GM21619 (cell line): ENCODE measurements at regions not wholly inside any gene's neighbourhood (a gene's known extent, or its start where the extent isn't known, plus 50 kb on each side); places are given as distances from the start of the nearest gene placed in this dataset.
"Not testable (repeated sequence)": the region's sequence is repeated elsewhere in the genome, so short reads cannot be mapped to it uniquely, and the experiment has no call there.

ENCODE experiments used
- ATAC-seq: cut with Tn5 transposase; IDR thresholded peaks from one replicate; pipeline ENCODE4 v1.9.1; 2021; ENCODE audit not compliant: unreplicated experiment

DNA sequence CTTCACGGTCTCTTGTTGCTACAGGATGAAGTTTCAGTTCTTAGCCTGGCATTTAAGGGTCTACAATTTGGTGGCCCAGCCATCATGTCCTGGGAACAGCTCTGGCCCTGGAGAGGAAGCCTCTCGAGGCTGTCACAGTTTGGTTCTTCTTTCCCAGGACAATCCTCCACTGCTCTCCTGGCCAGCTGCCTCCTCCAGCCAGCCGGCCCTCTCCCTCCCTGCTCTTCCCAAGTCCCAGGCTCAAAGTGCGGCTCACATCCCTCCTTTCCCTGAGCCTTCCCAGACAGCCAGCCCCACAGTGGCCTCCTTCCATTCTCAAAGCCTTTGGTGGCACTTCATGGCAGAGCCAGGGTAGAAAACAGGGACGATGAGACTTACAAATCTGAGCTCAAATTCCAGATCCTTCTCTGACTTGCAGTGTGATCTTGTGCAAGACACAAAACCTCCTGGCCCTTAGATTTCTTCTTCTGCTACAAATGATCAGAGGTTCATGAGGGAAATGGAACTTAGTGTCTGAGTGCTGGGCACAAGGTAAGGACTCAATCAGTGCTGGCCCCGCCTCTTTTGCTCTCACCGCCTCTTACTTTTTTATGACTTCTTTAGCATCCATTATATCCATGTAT, 223.8 kb upstream of the ECI2 start:
- ATAC-seq, result no peak

DNA sequence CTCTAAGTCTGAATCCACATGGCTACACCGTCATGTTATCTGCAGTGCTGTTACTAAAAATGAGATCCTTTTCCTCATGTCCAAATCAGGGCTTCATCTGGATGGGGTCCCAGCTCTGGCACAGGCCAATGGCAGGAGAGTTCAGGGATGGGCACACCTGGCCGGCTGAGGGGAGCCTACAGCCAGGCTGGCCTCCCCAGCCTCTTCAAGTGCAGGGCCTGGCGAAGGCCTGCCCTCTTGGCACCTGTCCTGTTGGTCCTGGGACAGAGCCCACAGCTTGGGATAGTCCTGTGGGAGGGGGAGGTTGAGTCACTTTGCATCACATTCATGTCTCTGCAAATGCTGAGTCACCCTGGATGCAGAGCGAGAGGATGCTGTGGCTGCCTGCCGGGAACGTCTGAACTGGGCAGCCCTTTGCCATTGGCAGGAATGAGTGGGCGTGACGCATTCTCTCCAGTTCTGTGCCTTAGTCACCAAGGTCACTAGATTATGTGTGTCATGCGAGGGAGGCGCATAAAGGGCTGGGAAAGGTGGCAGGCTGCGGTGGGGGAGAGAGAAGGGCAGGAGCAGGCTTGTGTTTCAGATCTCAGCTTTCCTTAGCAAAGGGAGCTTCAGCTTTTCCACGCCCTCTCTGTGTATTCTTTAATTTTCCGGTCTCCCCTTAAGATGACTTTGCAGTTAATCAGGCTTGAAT, 223.2 kb upstream of the ECI2 start:
- no peak for ATAC-seq

DNA sequence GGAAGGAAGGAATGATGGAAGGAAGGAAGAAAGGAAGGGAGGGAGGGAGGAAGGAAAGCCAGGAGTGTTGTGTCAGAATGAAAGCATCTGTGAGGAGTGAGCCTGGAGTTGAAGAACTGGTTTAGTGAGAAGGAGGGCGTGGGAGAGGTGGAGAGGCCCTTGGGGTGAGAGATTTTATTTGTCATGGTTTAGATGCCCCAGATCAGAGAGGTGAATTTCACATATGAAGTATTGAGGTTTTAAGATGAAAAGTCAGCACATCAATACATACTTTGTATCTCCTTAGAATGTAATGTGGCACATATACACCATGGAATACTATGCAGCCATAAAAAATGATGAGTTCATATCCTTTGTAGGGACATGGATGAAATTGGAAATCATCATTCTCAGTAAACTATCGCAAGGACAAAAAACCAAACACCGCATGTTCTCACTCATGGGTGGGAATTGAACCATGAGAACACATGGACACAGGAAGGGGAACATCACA, 222.3 kb upstream of the ECI2 start:
- ATAC-seq, result not testable (repeated sequence)

DNA sequence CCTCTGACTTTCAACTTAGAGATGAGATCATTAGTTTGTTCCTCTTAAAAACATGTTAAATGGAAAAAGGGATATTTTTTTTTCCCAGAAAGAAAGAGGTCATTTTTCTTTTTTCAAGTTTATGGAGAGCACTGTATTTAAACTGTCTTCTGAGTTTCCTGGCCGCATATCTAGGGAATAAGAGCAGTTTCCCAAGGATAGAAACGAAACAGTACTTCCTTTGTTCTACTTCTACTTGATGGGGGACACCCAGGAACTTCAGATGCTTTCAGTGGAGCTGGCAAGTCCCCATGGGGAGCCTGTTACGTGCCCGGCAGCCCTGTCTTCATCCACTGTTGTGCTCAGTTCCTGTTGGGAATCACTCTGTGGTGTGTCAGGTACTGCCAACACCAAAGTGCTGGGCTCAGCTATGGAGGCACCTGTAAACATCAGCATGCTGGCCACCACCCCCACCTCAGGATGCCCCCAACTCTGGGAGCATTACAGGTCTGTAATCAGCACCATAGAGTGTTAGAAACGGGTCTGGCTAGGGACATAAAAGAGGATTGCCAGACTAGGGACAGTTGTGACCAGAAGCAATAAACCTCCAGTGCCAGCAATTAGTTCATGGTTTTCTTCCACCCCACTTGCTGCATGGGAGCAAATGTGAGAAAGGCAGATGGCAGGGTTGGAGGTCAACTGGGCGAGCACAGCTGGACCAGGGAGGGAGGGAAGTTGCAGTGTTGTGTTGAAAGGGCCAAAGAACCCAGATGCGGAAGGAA, 221.7 kb upstream of the ECI2 start:
- no peak for ATAC-seq

DNA sequence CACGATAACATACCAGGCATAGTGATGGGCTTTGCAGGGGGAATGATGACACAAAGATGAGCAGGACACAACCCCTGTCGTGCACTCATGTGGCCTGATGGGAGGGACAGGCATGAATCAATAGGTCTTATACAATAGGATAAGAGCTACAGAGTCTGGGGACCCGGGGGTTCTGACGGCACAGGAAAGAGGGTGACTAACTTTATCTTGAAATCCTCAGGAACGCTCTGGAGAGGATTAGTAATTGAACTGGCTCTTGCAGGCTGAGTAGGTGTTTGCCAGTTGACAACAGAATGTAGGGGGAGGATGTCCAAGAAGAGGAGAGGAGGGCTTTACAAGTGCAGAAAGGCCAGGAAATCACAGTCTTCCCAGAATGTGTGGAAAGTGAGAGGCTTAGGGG, 219.9 kb upstream of the ECI2 start:
- ATAC-seq, result no peak

DNA sequence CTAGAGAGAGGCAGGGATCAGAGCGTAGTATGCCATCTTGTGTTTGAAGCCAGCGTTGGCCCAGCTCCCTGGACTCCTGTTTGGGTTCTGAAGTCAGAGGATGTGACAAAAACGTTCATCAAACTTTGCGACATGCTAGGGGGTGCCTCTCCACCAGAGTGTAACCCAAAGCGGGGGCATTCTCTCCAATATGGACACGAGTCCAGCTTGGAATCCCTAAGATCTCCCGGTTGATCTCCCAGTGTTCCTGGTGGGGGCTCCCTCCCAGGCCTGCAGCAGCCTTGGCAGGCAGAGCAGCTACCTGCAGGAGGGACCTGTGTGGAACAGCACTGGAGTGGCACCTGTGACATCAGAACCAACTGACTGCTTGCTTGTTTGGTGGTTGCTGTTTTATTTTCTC, 218.8 kb upstream of the ECI2 start:
- ATAC-seq, result no peak

DNA sequence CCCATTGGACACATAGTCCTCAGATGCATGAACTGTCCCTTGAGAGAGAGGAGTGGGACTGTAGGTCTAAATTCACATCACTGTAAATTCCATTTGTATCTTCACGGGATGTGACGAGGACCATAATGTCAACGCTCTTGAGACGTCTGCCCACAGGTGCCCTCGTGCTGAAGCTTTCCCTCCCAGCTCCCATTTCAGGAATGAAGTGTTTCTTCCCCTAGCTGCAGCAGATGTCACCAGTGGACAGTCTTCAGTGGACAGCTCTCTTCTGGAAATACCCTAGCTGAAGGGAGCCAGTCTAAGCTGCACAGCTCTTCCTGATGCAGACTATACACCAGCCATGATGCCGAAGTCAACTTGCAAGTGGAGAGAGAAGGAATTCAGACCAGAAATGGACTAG, 217.4 kb upstream of the ECI2 start:
- no peak for ATAC-seq

DNA sequence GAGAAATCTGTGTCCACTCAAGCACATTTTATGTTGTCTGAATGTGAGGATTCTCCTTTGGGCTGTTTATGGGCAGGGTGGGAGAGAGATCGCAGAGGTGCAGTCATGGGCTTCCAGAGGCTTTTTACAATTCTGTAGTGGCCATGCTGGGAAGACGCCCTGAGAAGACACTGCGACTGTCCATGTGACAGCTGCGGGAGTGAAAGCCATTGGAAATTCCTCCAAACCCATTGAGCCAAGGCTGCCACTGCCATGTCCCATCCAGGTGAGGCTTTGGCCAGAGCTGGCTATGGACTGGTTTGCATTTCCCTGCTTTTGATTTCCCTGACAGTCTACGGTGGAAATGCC, 216.9 kb upstream of the ECI2 start:
- ATAC-seq, result no peak

DNA sequence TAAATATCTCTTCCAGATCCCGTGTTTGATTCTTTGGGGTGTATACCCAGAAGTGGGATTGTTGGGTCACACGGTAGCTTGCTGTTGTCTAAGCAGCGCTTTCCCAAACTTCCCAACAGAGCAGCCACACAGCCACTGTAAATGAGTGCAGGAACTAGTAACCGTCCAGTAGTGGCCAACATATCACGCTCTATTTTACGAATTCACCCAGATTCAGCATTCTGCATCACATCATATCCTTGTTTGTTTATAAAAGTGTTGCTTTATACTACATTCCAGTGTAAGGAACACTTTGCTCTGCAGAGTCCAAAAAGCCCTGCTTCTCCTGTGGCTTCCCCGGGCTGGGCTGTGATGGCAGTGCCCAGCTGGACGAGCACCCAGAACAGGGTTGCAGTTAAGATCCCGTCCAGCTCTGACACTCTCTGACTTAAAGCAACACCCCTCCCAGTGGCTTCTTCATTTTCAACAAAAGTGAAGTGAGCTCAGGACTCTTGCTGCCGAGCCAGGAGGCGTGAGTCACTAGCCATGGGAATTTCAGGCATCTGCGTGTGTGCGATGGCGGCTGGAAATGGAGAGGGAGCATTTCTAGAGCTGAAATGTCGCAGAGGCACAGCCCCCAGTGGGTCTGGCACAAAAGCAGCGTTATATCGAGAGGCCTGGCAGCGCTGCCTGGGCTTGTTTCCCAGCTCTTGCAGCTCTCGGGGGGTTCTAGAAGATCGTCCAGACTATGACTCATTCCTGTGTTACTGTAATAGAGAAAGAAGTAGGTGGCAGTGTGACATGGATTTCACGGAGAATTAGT, 216.3 kb upstream of the ECI2 start:
- no peak for ATAC-seq

DNA sequence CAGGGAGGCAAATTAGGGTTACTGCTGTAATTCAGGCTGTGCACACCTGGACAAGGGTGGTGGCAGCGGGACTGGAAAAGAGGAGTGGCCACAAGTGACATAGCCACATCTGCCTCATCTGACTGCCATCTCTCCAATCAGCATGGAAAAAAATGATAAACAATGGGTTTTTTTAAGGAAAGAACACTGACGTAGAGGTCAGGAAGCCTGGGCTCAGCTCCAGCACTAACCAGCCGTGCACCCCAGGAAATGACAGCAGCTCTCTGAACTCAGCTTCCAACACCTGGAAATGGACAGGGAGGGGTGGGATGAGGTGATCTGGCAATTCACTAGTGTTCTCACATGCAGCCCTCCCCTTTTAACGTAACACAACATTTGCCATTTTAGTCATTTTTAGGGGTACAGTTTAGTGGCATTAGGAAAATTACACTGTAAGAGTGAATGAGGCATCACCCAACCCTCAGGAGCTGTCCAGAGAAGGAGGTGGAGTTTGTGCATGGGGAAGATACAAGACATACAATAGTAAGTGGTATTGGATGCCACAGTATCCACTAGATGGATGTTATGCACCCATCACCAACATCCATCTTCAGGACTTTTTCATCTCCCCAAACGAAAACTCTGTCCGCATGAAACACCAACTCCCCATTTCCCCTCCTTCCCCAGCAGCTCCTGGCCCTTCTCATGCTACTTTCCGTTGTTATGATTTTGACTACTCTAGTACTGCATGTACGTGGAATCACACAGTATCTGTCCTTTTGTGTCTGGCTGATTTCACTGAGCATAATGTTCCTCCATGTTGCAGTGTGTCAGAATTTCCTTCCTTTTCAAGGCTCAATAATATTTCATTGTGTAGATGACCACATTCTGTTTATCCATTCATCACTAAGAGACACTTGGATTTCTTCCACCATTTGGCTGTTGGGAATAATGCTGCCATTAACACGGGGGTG, 215.5 kb upstream of the ECI2 start:
- no peak for ATAC-seq

DNA sequence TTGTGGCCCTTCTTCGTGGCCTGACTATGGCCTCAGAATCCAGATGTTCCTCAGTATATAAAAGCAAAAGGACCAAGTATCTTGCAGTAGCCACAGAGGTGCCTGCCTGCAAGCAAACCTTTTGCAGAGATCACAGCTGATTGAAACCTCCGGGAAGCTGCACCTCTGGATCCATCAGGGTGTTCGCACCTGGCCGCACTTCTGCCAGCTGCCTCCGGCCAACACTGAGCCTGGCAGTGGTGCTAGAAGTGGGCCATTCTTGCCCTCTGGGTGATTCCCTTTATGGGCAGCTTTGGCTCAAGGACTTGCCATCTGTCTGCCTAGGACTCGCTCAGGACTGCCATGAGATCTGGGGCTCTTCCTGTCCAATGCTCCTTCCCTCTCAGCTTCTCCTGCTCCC, 214.6 kb upstream of the ECI2 start:
- ATAC-seq, result no peak

DNA sequence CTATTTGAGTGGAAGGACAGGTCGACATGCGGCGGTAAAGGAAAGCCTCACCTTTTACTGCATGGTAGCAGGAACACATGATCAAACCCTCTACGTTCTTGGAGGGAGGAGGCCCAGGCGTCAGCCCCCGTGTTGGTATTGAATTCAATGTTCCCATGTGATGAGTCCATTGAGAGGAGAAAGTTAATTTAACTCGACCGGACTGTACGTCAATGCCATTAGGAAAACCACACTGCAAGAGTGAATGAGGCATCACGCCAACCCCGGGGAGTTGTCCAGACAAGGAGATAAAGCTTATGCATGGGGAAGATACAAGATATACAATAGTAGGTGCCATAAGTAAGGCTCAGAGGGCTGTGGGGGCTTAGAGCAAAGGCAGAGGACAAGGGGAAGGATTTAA, 213.9 kb upstream of the ECI2 start:
- no peak for ATAC-seq

DNA sequence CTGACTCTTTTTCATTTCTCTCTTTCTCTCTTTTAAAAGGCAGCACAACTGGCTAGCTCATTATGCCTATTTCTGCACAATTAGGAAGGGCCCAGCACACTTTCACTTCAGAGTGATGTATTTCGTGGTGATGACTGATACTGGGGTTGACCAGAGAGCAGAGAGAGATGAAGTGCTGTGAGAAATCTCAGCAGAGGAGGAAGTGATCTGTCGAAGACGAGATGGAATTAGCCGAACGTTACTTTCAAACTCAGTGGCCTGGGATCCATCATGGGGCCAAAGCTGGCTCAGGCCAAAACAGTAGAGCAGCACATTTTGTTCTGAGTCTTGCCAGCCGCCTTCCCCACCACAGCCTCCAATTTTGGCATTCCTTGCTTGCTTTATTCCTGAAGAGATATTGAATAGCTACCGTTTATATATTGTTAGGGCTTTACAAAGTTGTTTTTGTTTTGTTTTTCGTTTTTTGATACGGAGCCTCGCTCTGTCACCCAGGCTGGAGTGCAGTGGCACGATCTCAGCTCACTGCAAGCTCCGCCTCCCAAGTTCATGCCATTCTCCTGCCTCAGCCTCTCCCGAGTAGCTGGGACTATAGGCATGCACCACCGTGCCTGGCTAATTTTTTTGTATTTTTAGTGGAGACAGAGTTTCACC, 213.2 kb upstream of the ECI2 start:
- no peak for ATAC-seq

DNA sequence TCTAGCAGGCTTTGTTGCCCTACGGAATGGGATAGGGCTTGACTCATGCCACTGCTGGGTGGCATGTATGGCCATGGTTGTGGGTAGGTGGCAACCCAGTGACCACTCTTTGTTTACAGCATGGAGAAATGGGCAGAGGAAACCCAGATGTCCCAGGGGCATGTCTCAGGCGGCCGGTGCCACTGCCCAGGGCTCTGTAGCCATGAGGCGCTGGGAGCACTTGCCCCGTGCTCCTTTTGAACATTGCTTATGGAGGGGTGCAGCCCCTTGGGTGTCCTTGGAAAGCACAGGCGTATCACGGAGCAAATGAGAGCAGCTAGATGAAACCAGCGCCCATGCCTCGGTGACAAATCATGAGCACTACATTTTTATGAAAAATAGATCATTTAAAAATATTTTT, 212.5 kb upstream of the ECI2 start:
- no peak for ATAC-seq

DNA sequence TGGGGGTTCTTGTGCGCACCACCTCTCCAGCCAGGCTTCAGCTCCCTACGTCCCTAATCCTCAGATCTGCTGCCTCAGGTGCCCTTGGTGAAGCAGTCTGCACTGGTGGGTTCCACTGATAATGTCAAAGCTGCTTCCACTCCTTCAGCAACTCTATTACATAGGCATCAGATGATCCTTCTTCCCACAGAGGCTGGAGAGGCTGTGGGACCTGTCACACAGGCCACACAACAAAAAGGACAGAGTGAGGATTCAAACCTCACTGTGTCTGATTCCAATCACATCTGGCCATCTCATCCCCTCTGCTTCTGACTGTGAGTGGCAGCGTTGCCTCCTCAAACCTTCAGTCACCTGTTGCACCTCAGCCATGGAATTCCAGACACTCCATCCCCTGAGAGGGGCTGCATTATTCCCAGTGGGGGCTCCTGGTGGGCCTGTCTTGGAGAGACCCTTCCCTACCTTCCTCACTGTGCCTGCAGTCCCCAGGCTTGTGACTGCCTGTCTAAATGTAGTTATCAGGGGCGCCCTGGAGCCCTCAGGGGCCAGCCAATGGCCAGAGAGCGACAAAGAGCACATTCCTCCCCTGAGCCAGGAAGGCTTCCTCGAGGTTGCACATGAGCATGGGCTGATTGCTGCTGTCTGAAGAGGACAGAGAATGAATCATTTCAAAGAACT, 211.4 kb upstream of the ECI2 start:
- ATAC-seq, result no peak

DNA sequence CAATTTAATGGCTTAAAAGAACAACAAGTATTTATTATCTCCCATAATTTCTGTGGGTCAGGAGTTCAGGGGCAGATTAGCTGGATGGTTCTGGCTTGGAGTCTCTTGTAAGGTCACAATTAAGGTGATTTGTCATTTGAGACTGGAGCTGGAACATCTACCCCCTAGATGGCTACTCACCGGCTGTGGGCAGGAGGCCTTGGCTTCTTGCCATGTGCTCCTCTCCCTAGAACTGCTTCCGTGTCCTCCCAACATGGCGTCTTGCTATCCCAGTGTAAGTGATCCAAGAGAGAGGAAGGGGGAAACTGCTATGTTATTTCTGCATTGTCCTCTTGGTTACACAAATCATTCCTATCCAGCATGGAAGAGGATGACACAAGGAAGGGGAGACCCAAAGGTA, 210.2 kb upstream of the ECI2 start:
- ATAC-seq, result no peak

DNA sequence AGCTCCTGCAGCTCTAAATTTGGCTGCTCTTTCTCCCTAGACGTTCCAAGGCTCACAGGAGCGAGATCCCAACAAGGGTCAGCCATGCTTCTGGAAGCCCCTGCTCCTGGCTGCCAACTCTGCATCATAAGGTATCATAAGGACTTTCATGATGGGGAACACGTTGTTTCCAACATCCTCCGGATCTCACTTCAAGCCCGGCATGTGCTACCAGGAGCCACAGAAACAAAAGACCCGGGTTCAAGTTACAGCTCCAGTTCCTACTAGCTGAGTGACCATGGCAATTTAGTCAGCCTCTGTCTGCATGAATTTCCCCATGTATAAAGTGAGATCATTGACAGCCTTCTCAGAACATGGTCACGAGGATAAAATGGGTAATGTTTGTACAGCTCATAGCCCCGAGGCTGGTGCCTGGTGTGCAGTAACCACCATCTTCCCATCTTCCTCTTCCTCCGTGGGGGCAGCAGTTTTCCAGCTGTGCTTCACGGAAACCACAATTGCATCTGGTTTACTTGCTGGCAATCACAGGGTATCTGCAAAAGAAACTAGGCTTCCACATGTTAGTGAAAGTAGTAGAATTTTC, 209.0 kb upstream of the ECI2 start:
- no peak for ATAC-seq

DNA sequence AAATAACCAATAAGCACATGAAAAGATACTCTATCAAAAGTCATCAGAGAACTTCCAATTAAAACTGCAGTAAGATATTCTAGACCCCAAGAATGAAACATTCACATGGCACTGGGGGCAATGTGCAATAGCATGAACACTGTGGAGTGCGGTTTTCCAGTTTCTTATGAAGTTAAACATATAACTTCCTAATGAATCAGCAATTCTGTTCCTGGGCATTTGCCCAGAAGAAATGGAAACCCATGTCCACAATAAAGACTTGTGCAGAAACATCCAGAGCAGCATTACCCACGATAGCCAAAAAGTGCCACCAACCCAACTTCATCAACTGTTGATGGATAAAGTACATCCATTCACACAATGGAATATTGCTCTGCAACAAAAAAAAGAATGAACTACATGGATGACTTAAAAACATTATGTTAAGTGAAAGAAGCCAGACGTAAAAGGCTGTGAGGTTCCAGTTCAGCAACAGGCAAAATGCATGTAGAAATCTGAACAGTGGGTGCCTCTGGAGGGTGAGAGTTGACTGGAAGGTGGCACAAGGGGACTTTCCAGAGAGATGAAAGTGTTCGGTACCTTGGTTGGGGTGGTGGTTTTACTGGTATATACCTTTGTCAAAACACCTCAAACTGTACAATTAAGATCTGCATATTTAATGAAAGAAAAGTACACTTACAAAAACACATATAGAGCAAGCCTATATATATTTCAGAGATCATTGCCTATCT, 207.2 kb upstream of the ECI2 start:
- no peak for ATAC-seq
